Fibroblast of skin of back (primary cell): ENCODE measurements at regions not wholly inside any gene's neighbourhood (a gene's known extent, or its start where the extent isn't known, plus 50 kb on each side); places are given as distances from the start of the nearest gene placed in this dataset.
"Not testable (repeated sequence)": the region's sequence is repeated elsewhere in the genome, so short reads cannot be mapped to it uniquely, and the experiment has no call there.

Source experiments
- DNase-seq: peaks from one replicate; pipeline ENCODE4 v3.0.0-alpha.2; 2013

- DNase-seq = peak; percentile 42
These were observed 289.9 kb downstream of the CD109 start for GRCh38 chr6:73985891-73986290.

DNA sequence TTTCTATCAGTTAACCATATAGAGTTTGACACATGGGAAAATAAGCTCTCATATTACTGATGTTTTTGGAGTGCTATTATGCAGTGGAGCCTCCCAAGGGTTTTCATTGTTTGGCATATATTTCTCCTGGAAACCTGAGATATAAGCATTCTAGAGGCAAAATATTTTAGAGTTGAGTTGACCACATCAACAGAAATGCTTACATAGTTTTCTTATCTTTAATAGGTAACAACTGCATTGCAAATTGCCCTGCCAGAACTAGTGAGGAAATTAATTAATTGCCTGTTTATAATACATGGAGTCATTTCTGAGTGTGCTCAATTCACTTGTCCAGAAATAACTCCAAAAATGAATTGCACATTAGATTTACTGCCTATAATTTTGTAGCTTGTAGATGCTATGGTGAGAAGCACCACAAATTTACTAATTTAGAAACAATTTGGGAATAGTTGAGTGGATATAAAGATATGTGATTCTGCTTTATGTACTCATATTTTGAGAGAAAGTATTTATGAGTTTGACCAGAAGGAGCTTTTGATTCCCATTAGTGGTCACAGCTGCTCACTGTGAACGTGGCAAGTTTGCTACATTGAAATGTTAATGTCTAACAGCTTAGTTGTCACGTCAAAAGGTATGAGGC is 288.7 kb downstream of the CD109 start:
- DNase-seq = no peak

DNA sequence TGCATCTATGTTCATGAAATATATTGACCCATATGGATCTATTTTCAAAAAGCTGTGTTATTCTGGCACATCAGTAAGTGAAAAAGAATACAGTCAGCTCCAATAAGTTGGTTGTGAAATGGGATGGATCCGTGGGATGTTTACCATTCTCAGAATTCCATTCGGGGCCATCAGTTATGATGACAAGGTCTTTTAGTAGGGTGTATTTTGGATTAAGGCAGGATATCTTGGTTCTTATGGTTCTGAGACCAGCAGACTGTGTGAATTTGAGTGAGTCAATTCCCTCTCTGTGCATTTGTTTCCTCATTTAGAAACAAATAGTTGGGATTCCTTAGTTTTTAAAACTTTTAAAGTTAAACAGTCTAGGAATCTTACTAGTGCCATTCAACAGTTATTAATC is 287.4 kb downstream of the CD109 start:
- peak; percentile 88 for DNase-seq

- DNase-seq = no peak
These were observed 284.1 kb downstream of the CD109 start for GRCh38 chr6:73980096-73980495.

- DNase-seq = no peak
These were observed 282.3 kb downstream of the CD109 start for GRCh38 chr6:73978330-73978729.

DNA sequence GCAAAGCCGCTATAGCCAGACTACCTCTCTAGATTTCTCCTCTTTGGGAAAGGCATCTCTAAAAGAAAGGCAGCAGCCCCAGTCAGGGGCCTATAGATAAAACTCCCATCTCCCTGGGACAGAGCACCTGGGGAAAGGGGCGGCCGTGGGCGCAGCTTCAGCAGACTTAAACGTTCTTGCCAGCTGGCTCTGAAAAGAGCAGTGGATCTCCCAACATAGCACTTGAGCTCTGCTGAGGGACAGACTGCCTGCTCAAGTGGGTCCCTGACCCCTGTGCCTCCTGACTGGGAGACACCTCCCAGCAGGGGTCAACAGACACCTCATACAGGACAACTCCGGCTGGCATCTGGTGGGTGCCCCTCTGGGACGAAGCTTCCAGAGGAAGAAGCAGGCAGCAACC is 276.5 kb downstream of the CD109 start:
- not testable (repeated sequence) for DNase-seq

DNA sequence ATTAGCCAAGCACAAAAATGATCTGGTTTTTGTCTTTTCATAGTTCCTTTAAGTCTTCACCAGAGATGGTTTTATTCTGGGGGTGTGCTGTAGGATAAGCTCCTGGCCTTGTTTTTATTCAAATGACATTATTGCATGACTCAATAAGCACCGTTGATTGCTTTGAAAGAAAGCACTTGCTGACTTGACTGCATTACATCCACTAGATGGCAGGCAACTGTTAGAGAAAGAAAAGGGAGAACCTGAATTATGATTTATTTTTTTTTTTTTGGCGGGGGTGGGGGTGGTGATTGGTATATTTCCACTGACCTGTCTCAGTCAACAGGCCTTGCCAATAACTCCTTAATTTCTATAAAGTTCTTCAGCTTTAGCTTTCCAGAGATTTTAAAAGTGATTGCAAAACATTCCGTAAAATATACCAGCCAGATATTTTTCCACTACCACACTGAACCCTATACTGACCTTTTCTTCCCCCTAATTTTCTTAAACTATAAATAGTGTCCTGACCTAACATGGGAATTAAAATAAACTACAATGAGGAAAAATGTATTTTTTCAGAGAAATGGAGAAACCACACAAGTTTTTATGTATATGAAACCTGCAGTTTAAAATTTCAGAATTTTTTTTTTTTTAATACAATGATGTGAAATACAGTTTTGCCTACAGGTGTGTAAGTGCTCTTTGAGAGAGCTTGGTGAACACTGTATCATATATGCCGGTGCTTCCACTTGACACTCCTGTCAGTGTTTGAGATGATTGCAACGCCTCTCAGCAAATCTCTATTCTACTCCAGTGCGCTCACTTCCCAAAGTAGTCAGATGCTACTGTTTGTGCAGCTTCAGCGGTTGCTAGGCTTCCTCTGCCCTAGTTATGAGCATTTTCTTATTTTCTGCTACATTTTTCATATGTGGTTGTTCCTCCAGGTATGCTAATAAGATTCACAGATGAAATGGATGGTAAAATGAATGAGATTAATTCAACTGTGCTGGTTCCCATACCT is 274.3 kb downstream of the CD109 start:
- peak; percentile 81 for DNase-seq

DNA sequence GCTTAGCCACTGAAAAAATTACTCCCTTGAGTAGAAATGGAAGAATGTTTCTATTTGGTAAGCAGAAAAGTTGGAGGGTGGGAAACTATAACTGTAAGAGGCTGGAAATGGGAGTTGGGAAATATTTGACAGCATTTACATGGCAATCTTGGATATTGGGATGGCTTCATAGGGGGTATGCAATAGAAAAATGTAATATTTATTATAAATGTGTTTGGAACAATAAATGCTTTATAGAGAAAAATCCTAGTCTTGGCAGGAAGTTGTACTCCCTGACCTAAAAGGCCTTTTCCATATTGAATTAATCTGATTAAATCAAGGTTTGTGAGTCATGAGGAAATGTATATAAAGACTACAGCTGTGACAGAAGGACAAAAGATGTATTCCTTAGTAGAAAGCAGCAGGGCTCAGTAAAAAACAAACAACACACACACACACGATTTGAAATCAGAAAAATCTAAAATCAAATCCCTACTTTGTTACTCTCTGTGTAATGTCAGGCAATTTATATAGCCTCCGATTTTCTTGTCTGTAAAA is 272.3 kb downstream of the CD109 start:
- DNase-seq = no peak

- no peak for DNase-seq
These were observed 269.6 kb downstream of the CD109 start for GRCh38 chr6:73965539-73966029.

- no peak for DNase-seq
These were observed 268.3 kb downstream of the CD109 start for GRCh38 chr6:73964241-73964854.

- DNase-seq = peak; percentile 35
These were observed 266.9 kb downstream of the CD109 start for GRCh38 chr6:73962884-73963283.

DNA sequence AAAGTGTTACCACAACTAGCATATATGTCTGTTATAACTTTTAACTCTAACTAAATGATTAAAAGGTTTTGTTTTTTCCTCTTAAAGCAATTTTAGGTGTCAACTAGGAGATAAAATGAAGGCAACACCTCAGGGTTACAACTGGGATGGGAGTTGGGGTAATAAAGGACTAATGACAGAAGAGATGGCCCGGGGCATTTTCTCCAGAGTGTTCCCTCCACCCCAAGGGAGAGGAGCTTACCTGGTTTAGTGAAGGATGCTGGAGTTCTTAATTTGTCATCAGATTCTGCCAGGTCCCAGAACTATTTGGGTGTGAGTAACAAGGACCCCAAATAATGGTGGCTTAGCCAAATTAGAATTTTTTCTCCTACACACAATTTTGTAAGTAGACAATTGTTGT is 260.3 kb downstream of the CD109 start:
- DNase-seq = no peak

- no peak for DNase-seq
These were observed 259.8 kb downstream of the CD109 start for GRCh38 chr6:73955800-73956199.

GRCh38 chr6:73954881-73955280 is 258.9 kb downstream of the CD109 start:
- no peak for DNase-seq

- DNase-seq = no peak
These were observed 255.2 kb downstream of the CD109 start for GRCh38 chr6:73951183-73951582.

DNA sequence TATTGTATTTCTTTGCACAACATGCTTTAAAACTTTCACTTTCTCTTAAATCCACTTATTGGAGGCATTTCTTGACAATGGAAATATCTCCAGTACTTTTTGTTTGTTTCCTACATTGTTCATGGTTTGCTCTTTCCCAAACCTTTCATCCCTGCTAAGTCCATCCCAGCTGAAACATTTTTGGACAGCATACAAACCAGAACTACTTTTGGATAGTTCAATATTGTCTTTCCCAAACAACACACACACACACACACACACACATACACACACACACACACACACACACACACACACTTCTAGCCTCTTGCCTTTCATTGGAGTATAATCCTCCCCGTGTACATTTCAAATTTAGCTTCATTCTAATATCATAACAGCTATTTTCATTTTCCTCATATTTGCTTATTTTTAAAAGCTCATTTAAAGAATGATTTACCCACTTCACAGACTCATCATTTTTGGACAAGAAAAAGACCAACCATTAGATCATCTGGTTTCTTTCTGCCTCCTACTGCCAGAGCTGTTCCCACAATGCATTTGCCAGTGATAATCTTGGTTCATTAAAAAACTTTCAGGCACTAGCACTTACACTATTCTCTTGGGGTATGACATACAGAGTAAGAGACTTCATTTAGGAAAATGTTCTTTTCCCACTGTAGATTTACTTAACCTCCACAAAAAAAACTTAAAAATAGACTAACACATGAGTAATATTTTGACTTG is 248.1 kb downstream of the CD109 start:
- peak; percentile 39 for DNase-seq

GRCh38 chr6:73943411-73943810 is 247.4 kb downstream of the CD109 start:
- no peak for DNase-seq

GRCh38 chr6:73942592-73943186 is 246.7 kb downstream of the CD109 start:
- peak; percentile 89 for DNase-seq

DNA sequence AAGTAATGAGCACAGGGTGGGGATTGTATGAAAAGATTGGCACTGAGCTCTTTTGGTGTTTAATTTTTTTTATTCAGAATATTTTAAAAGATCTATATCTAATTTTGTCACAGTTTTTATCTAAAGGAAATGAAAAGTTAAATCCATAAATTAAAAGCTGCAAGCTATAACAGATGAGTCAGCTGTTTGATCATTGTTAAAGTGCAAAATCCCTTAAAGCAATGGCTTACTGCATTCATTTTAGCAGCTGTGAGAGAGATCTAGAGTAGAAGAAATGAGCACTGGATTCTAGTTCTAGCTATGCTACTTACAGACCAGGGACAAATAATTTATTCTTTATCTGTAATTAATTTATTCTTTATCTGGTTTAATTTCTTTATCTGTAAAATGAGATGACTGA is 245.9 kb downstream of the CD109 start:
- no peak for DNase-seq

GRCh38 chr6:73937805-73938204 is 241.8 kb downstream of the CD109 start:
- no peak for DNase-seq

DNA sequence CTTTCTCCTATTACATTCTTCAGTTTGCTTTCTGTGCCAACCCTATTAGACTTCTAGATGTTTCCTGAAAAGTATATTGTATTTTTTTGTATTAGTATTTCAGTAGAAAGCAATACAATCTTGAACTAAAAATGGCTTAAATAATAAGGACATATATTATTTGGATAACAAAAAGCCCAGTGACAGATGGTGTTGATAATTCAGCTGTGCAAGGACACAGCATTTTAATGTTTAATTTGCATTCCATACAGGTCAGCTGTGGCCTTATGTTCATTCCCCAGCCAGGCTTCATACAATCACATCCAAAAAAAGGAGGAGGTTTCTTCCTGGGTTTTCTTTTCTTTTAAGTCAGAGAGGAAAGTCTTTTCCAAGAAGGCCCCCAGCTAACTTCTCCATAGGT is 236.9 kb downstream of the CD109 start:
- DNase-seq = no peak

DNA sequence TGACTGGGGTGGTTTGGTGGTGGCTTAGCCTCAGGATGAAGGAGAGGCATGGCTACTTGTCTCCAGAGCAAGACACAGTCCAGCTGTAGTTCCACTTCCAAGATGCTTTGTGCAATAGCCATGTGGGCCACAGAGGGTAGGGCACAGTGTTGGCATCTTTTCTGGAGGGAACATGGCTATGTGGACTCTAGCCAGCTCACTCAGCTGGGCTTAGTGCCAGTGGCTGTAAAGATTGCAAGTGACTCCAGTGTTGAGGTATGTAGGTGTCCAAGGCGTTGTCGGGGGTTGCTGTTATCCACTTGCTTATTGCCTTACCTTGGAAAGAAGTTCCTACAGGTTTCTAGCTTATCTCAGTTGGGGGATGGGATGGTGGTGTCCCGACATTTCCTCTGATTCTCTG is 233.4 kb downstream of the CD109 start:
- no peak for DNase-seq
